GM23248 (cell line): ENCODE measurements at regions not wholly inside any gene's neighbourhood (a gene's known extent, or its start where the extent isn't known, plus 50 kb on each side); places are given as distances from the start of the nearest gene placed in this dataset.

ENCODE experiments used
- EZH2 ChIP-seq: fragments of 200-600 bp; sonication (generic); IDR thresholded peaks from 2 replicates; pipeline ENCODE4 v1.6.1; 2018; ENCODE audit warnings: antibody characterized with exemption, mild to moderate bottlenecking; ENCODE audit not compliant: insufficient read depth, poor library complexity, severe bottlenecking
- EZH2phosphoT487 ChIP-seq: fragments of 200-600 bp; sonication (generic); IDR thresholded peaks from 2 replicates; pipeline ENCODE4 v1.6.1; 2018; ENCODE audit warnings: antibody characterized with exemption, moderate library complexity, mild to moderate bottlenecking, low read depth; ENCODE audit not compliant: insufficient read depth

DNA sequence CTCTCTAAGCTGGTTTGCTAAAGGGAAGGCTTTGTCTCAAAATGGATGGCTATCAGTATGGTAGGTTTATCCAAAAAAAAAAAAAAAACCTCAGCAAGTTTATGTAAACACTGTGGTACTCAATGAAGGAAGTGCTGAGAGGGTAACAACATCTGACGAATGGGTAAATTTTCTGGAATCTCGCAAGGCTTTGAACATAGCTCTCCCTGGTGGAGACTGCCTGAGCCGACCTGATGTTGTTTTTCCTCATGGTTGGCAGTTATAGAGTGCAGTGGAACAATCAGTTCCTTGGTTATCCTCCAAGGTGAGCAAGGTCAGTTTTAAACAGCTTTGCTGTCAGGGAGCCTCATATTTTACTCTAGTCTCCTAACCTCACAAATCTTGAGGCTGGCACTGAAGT, 94.6 kb downstream of the ZPLD1 start:
- TF ChIP-seq EZH2phosphoT487 (no peak), EZH2 (no peak)
